ENCODE measurements at regions not wholly inside any gene's neighbourhood (a gene's known extent, or its start where the extent isn't known, plus 50 kb on each side); places are given as distances from the start of the nearest gene placed in this dataset.
"Not testable (repeated sequence)": the region's sequence is repeated elsewhere in the genome, so short reads cannot be mapped to it uniquely, and the experiment has no call there.

GRCh38 chr5:179405054-179405416 lies 59.8 kb upstream of the ADAMTS2 start:
- Histone ChIP-seq H3K36me3 (ENCODE audit: insufficient read depth, low read length) (no peaks in the 10 kb centered on the region), H3K27me3 (ENCODE audit: insufficient read depth, low read length) (no peaks in the 10 kb centered on the region), H3K4me1 (ENCODE audit: insufficient read depth, low read length) (no peaks in the 10 kb centered on the region), H3K9ac (ENCODE audit: low read depth, low read length) (no peak overlapping the region), H3K9me3 (ENCODE audit: insufficient read depth, low read depth, low read length) (peaks cover 27% of the 10 kb centered on the region), H3K4me3 (ENCODE audit: low read length) (no peak overlapping the region), H3K27ac (ENCODE audit: low read depth, low read length) (no peak overlapping the region)
- WGBS = 85% methylated on average over 2 of the region's 2 CpGs

GRCh38 chr5:179404321-179405053 lies 59.2 kb upstream of the ADAMTS2 start:
- no peak overlapping the region for H3K9ac ChIP-seq (ENCODE audit: low read depth, low read length)
- H3K27ac ChIP-seq (ENCODE audit: low read depth, low read length) = no peak overlapping the region
- H3K4me1 ChIP-seq (ENCODE audit: insufficient read depth, low read length) = no peaks in the 10 kb centered on the region
- peaks cover 30% of the 10 kb centered on the region for H3K9me3 ChIP-seq (ENCODE audit: insufficient read depth, low read depth, low read length)
- 88% methylated on average over 6 of the region's 6 CpGs for whole genome bisulfite sequencing
- no peaks in the 10 kb centered on the region for H3K27me3 ChIP-seq (ENCODE audit: insufficient read depth, low read length)
- H3K4me3 ChIP-seq (ENCODE audit: low read length) = no peak overlapping the region
- H3K36me3 ChIP-seq (ENCODE audit: insufficient read depth, low read length) = no peaks in the 10 kb centered on the region

- no peaks in the 10 kb centered on the region for H3K27me3 ChIP-seq (ENCODE audit: insufficient read depth, low read length)
- H3K4me1 ChIP-seq (ENCODE audit: insufficient read depth, low read length) = no peaks in the 10 kb centered on the region
- no peaks in the 10 kb centered on the region for H3K36me3 ChIP-seq (ENCODE audit: insufficient read depth, low read length)
- no peak overlapping the region for H3K27ac ChIP-seq (ENCODE audit: low read depth, low read length)
- 92% methylated on average over 6 of the region's 6 CpGs for WGBS
- H3K4me3 ChIP-seq (ENCODE audit: low read length) = no peak overlapping the region
- no peak overlapping the region for H3K9ac ChIP-seq (ENCODE audit: low read depth, low read length)
- H3K9me3 ChIP-seq (ENCODE audit: insufficient read depth, low read depth, low read length) = peaks cover 39% of the 10 kb centered on the region
These were observed 58.3 kb upstream of the ADAMTS2 start for GRCh38 chr5:179403426-179404147.

GRCh38 chr5:179400435-179400834 lies 55.2 kb upstream of the ADAMTS2 start:
- not testable (repeated sequence) for H3K9ac ChIP-seq (ENCODE audit: low read depth, low read length); H3K36me3 ChIP-seq (ENCODE audit: insufficient read depth, low read length); H3K4me1 ChIP-seq (ENCODE audit: insufficient read depth, low read length); H3K27me3 ChIP-seq (ENCODE audit: insufficient read depth, low read length); H3K27ac ChIP-seq (ENCODE audit: low read depth, low read length); H3K4me3 ChIP-seq (ENCODE audit: low read length)
- WGBS = 80% methylated on average over 2 of the region's 2 CpGs
- H3K9me3 ChIP-seq (ENCODE audit: insufficient read depth, low read depth, low read length) = peaks cover 47% of the 10 kb centered on the region

GRCh38 chr5:179400020-179400419 lies 54.8 kb upstream of the ADAMTS2 start:
- Histone ChIP-seq H3K27ac (ENCODE audit: low read depth, low read length) (no peak overlapping the region), H3K36me3 (ENCODE audit: insufficient read depth, low read length) (no peaks in the 10 kb centered on the region), H3K4me1 (ENCODE audit: insufficient read depth, low read length) (no peaks in the 10 kb centered on the region), H3K4me3 (ENCODE audit: low read length) (no peak overlapping the region), H3K9me3 (ENCODE audit: insufficient read depth, low read depth, low read length) (peaks cover 50% of the 10 kb centered on the region), H3K27me3 (ENCODE audit: insufficient read depth, low read length) (no peaks in the 10 kb centered on the region), H3K9ac (ENCODE audit: low read depth, low read length) (no peak overlapping the region)
- 51% methylated on average over 3 of the region's 3 CpGs for WGBS

- H3K9ac ChIP-seq (ENCODE audit: low read depth, low read length); H3K27ac ChIP-seq (ENCODE audit: low read depth, low read length); H3K36me3 ChIP-seq (ENCODE audit: insufficient read depth, low read length); H3K4me1 ChIP-seq (ENCODE audit: insufficient read depth, low read length); H3K27me3 ChIP-seq (ENCODE audit: insufficient read depth, low read length); H3K4me3 ChIP-seq (ENCODE audit: low read length): not testable (repeated sequence)
- WGBS = 94% methylated on average over 2 of the region's 2 CpGs
- peaks cover 55% of the 10 kb centered on the region for H3K9me3 ChIP-seq (ENCODE audit: insufficient read depth, low read depth, low read length)
These were observed 54.1 kb upstream of the ADAMTS2 start for GRCh38 chr5:179399327-179399726.

GRCh38 chr5:179397516-179397915 lies 52.3 kb upstream of the ADAMTS2 start:
- Histone ChIP-seq H3K27me3 (ENCODE audit: insufficient read depth, low read length) (no peaks in the 10 kb centered on the region), H3K36me3 (ENCODE audit: insufficient read depth, low read length) (no peaks in the 10 kb centered on the region), H3K27ac (ENCODE audit: low read depth, low read length) (no peak overlapping the region), H3K4me3 (ENCODE audit: low read length) (no peak overlapping the region), H3K4me1 (ENCODE audit: insufficient read depth, low read length) (no peaks in the 10 kb centered on the region), H3K9ac (ENCODE audit: low read depth, low read length) (no peak overlapping the region), H3K9me3 (ENCODE audit: insufficient read depth, low read depth, low read length) (peaks cover 66% of the 10 kb centered on the region)
- 40% methylated on average over 3 of the region's 3 CpGs for WGBS

Measured in HUES64 (cell line).